RWPE2 (cell line): ENCODE measurements at regions not wholly inside any gene's neighbourhood (a gene's known extent, or its start where the extent isn't known, plus 50 kb on each side); places are given as distances from the start of the nearest gene placed in this dataset.
A peak's percentile ranks its signal among the peaks of the same experiment; 100 is the strongest.

Experiments
- ATAC-seq: fragments of 200-7000 bp; cut with Tn5 transposase; 3 replicates; pipeline ENCODE4 v1.9.1; 2021; ENCODE audit warnings: low read depth
- DNase-seq: peaks from one replicate; pipeline ENCODE4 v3.0.0-alpha.2; 2020; ENCODE audit warnings: low spot score
- H3K27ac ChIP-seq: fragments of 450-650 bp; 2 replicates; pipeline ENCODE4 v1.5.1; 2017; ENCODE audit warnings: mild to moderate bottlenecking; ENCODE audit not compliant: poor library complexity, severe bottlenecking
- H3K27me3 ChIP-seq: fragments of 250-450 bp; sonication (Bioruptor Pico); 2 replicates; pipeline ENCODE4 v1.5.1; 2021; ENCODE audit warnings: mild to moderate bottlenecking, moderate library complexity; ENCODE audit not compliant: insufficient read depth, poor library complexity, severe bottlenecking
- H3K36me3 ChIP-seq: fragments of 250-450 bp; sonication (Bioruptor Pico); 2 replicates; pipeline ENCODE4 v1.5.1; 2020; ENCODE audit warnings: low read depth, mild to moderate bottlenecking, moderate library complexity
- H3K4me1 ChIP-seq: fragments of 250-450 bp; sonication (Bioruptor Pico); 2 replicates; pipeline ENCODE4 v1.5.1; 2021; ENCODE audit warnings: mild to moderate bottlenecking, moderate library complexity; ENCODE audit not compliant: insufficient read depth, poor library complexity, severe bottlenecking
- H3K4me3 ChIP-seq: fragments of 250-450 bp; sonication (Bioruptor Pico); 2 replicates; pipeline ENCODE4 v1.5.1; 2021; ENCODE audit warnings: mild to moderate bottlenecking, moderate library complexity; ENCODE audit not compliant: severe bottlenecking
- H3K9me3 ChIP-seq: fragments of 250-450 bp; sonication (Bioruptor Pico); 2 replicates; pipeline ENCODE4 v1.5.1; 2021; ENCODE audit warnings: mild to moderate bottlenecking, moderate library complexity; ENCODE audit not compliant: severe bottlenecking
- TF ChIP-seq, protein P1 (sequence below): fragments of 450-650 bp; IDR thresholded peaks from one replicate; pipeline ENCODE4 v1.5.1; 2017; ENCODE audit warnings: mild to moderate bottlenecking, moderate library complexity; ENCODE audit not compliant: poor library complexity, severe bottlenecking

- Histone ChIP-seq H3K36me3 (no peaks in the 10 kb centered on the region), H3K27ac (no peak overlapping the region), H3K4me3 (no peak overlapping the region), H3K9me3 (no peaks in the 10 kb centered on the region), H3K4me1 (peaks cover 5% of the 10 kb centered on the region), H3K27me3 (no peaks in the 10 kb centered on the region)
- no peak for DNase-seq
- TF ChIP-seq, protein P1, sequence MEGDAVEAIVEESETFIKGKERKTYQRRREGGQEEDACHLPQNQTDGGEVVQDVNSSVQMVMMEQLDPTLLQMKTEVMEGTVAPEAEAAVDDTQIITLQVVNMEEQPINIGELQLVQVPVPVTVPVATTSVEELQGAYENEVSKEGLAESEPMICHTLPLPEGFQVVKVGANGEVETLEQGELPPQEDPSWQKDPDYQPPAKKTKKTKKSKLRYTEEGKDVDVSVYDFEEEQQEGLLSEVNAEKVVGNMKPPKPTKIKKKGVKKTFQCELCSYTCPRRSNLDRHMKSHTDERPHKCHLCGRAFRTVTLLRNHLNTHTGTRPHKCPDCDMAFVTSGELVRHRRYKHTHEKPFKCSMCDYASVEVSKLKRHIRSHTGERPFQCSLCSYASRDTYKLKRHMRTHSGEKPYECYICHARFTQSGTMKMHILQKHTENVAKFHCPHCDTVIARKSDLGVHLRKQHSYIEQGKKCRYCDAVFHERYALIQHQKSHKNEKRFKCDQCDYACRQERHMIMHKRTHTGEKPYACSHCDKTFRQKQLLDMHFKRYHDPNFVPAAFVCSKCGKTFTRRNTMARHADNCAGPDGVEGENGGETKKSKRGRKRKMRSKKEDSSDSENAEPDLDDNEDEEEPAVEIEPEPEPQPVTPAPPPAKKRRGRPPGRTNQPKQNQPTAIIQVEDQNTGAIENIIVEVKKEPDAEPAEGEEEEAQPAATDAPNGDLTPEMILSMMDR: no peak
- peak; percentile 23; the same call in 1 of the 3 replicates for ATAC-seq
Observed at GRCh38 chr7:121480058-121480457, 84.0 kb upstream of the FAM3C start.

GRCh38 chr7:121479466-121479865, 83.4 kb upstream of the FAM3C start:
- TF ChIP-seq, protein P1: no peak
- Histone ChIP-seq H3K4me3 (no peak overlapping the region), H3K36me3 (no peaks in the 10 kb centered on the region), H3K27me3 (no peaks in the 10 kb centered on the region), H3K4me1 (peaks cover 5% of the 10 kb centered on the region), H3K27ac (no peak overlapping the region), H3K9me3 (no peaks in the 10 kb centered on the region)
- no peak for ATAC-seq
- DNase-seq: no peak

GRCh38 chr7:121475806-121476205, 79.7 kb upstream of the FAM3C start:
- Histone ChIP-seq H3K36me3 (no peaks in the 10 kb centered on the region), H3K27ac (no peak overlapping the region), H3K4me1 (peaks cover 2% of the 10 kb centered on the region), H3K9me3 (no peaks in the 10 kb centered on the region), H3K4me3 (no peak overlapping the region), H3K27me3 (no peaks in the 10 kb centered on the region)
- DNase-seq: no peak
- TF ChIP-seq, protein P1: no peak
- no peak for ATAC-seq

GRCh38 chr7:121474301-121474673, 78.2 kb upstream of the FAM3C start:
- Histone ChIP-seq H3K4me1 (no peaks in the 10 kb centered on the region), H3K27ac (no peak overlapping the region), H3K36me3 (no peaks in the 10 kb centered on the region), H3K27me3 (no peaks in the 10 kb centered on the region), H3K4me3 (no peak overlapping the region), H3K9me3 (no peaks in the 10 kb centered on the region)
- TF ChIP-seq, protein P1: no peak
- ATAC-seq (no peak), DNase-seq (no peak)

GRCh38 chr7:121473645-121474300, 77.7 kb upstream of the FAM3C start:
- DNase-seq (no peak), ATAC-seq (no peak)
- H3K27ac ChIP-seq: no peak overlapping the region
- TF ChIP-seq, protein P1: no peak
- no peaks in the 10 kb centered on the region for H3K27me3 ChIP-seq
- no peaks in the 10 kb centered on the region for H3K9me3 ChIP-seq
- no peak overlapping the region for H3K4me3 ChIP-seq
- H3K36me3 ChIP-seq: no peaks in the 10 kb centered on the region
- no peaks in the 10 kb centered on the region for H3K4me1 ChIP-seq
